DOHH2 (cell line): ENCODE measurements at regions not wholly inside any gene's neighbourhood (a gene's known extent, or its start where the extent isn't known, plus 50 kb on each side); places are given as distances from the start of the nearest gene placed in this dataset.

Source experiments
- H3F3A ChIP-seq: fragments of 200-600 bp; sonication (generic), shearing (Covaris generic); 2 replicates; pipeline ENCODE4 v1.6.0; 2016; ENCODE audit warnings: antibody characterized with exemption, mild to moderate bottlenecking; ENCODE audit not compliant: control insufficient read depth, insufficient read depth
- H3K27ac ChIP-seq: fragments of 200-600 bp; sonication (generic); 2 replicates; pipeline ENCODE4 v1.5.1; 2014; ENCODE audit warnings: low read depth, mild to moderate bottlenecking, low read length, moderate library complexity
- H3K27me3 ChIP-seq: fragments of 200-600 bp; sonication (generic); 2 replicates; pipeline ENCODE4 v1.6.1; 2014; ENCODE audit warnings: mild to moderate bottlenecking, low read length, mixed read lengths; ENCODE audit not compliant: control insufficient read depth
- H3K36me3 ChIP-seq: fragments of 200-600 bp; sonication (generic); 2 replicates; pipeline ENCODE4 v1.6.1; 2014; ENCODE audit warnings: mild to moderate bottlenecking, low read length, moderate library complexity, mixed read lengths; ENCODE audit not compliant: control insufficient read depth
- H3K4me1 ChIP-seq: fragments of 200-600 bp; sonication (generic); 2 replicates; pipeline ENCODE4 v1.6.1; 2014; ENCODE audit warnings: mild to moderate bottlenecking, low read length, mixed read lengths; ENCODE audit not compliant: control insufficient read depth
- H3K4me2 ChIP-seq: fragments of 200-600 bp; sonication (generic); 2 replicates; pipeline ENCODE4 v1.6.0; 2014; ENCODE audit warnings: mild to moderate bottlenecking, low read length, moderate library complexity
- H3K4me3 ChIP-seq: fragments of 200-600 bp; sonication (generic); 2 replicates; pipeline ENCODE4 v1.5.1; 2014; ENCODE audit warnings: mild to moderate bottlenecking, low read length, mixed read lengths
- H3K79me2 ChIP-seq: fragments of 200-600 bp; sonication (generic); 2 replicates; pipeline ENCODE4 v1.6.1; 2014; ENCODE audit warnings: mild to moderate bottlenecking, low read length, mixed read lengths; ENCODE audit not compliant: control insufficient read depth
- H3K9me2 ChIP-seq: fragments of 200-600 bp; sonication (generic); replicated peaks from 2 replicates; pipeline ENCODE4 v1.6.1; 2014; ENCODE audit warnings: mild to moderate bottlenecking, low read length, mixed read lengths; ENCODE audit not compliant: control insufficient read depth
- H3K9me3 ChIP-seq: fragments of 200-600 bp; sonication (generic); 2 replicates; pipeline ENCODE4 v1.6.1; 2014; ENCODE audit warnings: antibody characterized with exemption, low read length, mixed read lengths; ENCODE audit not compliant: control insufficient read depth, insufficient read depth
- H4K20me1 ChIP-seq: fragments of 200-600 bp; sonication (generic); 2 replicates; pipeline ENCODE4 v1.6.0; 2014; ENCODE audit warnings: low read depth, mild to moderate bottlenecking, antibody characterized with exemption, low read length, moderate library complexity; ENCODE audit not compliant: control insufficient read depth, insufficient read depth
- CTCF ChIP-seq: fragments of 200-600 bp; sonication (generic); IDR thresholded peaks from one replicate; pipeline ENCODE4 v1.5.1; 2014; ENCODE audit warnings: antibody characterized with exemption, mild to moderate bottlenecking, low read depth, low read length; ENCODE audit not compliant: poor library complexity, severe bottlenecking
- EZH2phosphoT487 ChIP-seq: fragments of 200-600 bp; sonication (generic); IDR thresholded peaks from 2 replicates; pipeline ENCODE4 v1.6.1; 2017; ENCODE audit warnings: borderline replicate concordance, mild to moderate bottlenecking, antibody characterized with exemption, low read length, moderate library complexity, mixed read lengths

GRCh38 chr5:158573829-158574228 lies 525.9 kb downstream of the EBF1 start:
- H3K9me2 ChIP-seq: no peaks in the 10 kb centered on the region
- no peak overlapping the region for H3K4me2 ChIP-seq
- no peaks in the 10 kb centered on the region for H3F3A ChIP-seq
- peaks cover 6% of the 10 kb centered on the region; the same call in 1 of the 2 replicates for H3K9me3 ChIP-seq
- H3K27ac ChIP-seq: no peak overlapping the region
- no peak overlapping the region for H3K4me3 ChIP-seq
- no peaks in the 10 kb centered on the region for H3K4me1 ChIP-seq
- H3K79me2 ChIP-seq: no peaks in the 10 kb centered on the region
- no peaks in the 10 kb centered on the region for H3K36me3 ChIP-seq
- no peak for TF ChIP-seq CTCF
- TF ChIP-seq EZH2phosphoT487: no peak
- no peaks in the 10 kb centered on the region for H3K27me3 ChIP-seq
- H4K20me1 ChIP-seq: no peaks in the 10 kb centered on the region

- H3K9me2 ChIP-seq: no peaks in the 10 kb centered on the region
- no peak overlapping the region for H3K4me2 ChIP-seq
- no peaks in the 10 kb centered on the region for H4K20me1 ChIP-seq
- no peak overlapping the region for H3K27ac ChIP-seq
- H3K4me1 ChIP-seq: peaks cover 3% of the 10 kb centered on the region
- H3K36me3 ChIP-seq: no peaks in the 10 kb centered on the region
- no peaks in the 10 kb centered on the region for H3K27me3 ChIP-seq
- no peaks in the 10 kb centered on the region for H3K9me3 ChIP-seq
- no peaks in the 10 kb centered on the region for H3K79me2 ChIP-seq
- no peak for TF ChIP-seq EZH2phosphoT487
- no peak for TF ChIP-seq CTCF
- H3F3A ChIP-seq: no peaks in the 10 kb centered on the region
- H3K4me3 ChIP-seq: no peak overlapping the region
Measured at GRCh38 chr5:158570502-158570901, 529.2 kb downstream of the EBF1 start.

GRCh38 chr5:158569534-158569933 lies 530.2 kb downstream of the EBF1 start:
- Histone ChIP-seq H3K79me2 (no peaks in the 10 kb centered on the region), H3K9me3 (no peaks in the 10 kb centered on the region), H3K4me3 (no peak overlapping the region), H4K20me1 (no peaks in the 10 kb centered on the region), H3K4me2 (no peak overlapping the region), H3K9me2 (no peaks in the 10 kb centered on the region), H3K27me3 (no peaks in the 10 kb centered on the region), H3F3A (no peaks in the 10 kb centered on the region), H3K4me1 (peaks cover 12% of the 10 kb centered on the region), H3K27ac (no peak overlapping the region), H3K36me3 (no peaks in the 10 kb centered on the region)
- TF ChIP-seq CTCF (no peak), EZH2phosphoT487 (no peak)
